ELR (cell line): ENCODE measurements at regions not wholly inside any gene's neighbourhood (a gene's known extent, or its start where the extent isn't known, plus 50 kb on each side); places are given as distances from the start of the nearest gene placed in this dataset.

ENCODE experiments used
- DNase-seq: peaks from one replicate; pipeline ENCODE4 v3.0.0-alpha.2; 2015; ENCODE audit warnings: low read depth

GRCh38 chr13:63206461-63206860 is 1790.8 kb upstream of the PCDH20 start:
- DNase-seq: no peak

GRCh38 chr13:63201493-63201892 is 1785.8 kb upstream of the PCDH20 start:
- no peak for DNase-seq

GRCh38 chr13:63199508-63199907 is 1783.9 kb upstream of the PCDH20 start:
- DNase-seq: no peak

DNA sequence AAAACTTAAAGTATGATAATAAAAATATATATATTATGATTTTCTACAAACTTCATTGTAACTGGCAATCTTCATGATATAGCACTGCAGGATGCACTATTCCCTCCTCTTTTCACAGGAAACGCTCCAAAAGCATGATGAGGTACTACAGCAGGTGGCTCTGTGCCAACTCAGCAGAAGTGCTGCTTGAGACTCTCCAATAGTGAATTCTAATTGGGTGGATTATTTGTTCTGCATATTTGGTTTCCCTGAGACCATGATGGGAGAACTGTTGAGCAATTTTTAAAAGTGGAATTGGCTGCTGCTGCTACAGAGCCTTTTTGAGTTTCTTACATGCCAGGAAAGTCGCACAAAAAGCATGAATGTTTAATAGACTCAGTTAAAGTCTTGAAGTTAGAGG is 1782.4 kb upstream of the PCDH20 start:
- DNase-seq: no peak

- no peak for DNase-seq
Observed at GRCh38 chr13:63195726-63196125, 1780.1 kb upstream of the PCDH20 start.

GRCh38 chr13:63190742-63191141 is 1775.1 kb upstream of the PCDH20 start:
- peak; percentile 81 for DNase-seq

- peak; percentile 22 for DNase-seq
Observed at GRCh38 chr13:63190219-63190618, 1774.6 kb upstream of the PCDH20 start.

DNA sequence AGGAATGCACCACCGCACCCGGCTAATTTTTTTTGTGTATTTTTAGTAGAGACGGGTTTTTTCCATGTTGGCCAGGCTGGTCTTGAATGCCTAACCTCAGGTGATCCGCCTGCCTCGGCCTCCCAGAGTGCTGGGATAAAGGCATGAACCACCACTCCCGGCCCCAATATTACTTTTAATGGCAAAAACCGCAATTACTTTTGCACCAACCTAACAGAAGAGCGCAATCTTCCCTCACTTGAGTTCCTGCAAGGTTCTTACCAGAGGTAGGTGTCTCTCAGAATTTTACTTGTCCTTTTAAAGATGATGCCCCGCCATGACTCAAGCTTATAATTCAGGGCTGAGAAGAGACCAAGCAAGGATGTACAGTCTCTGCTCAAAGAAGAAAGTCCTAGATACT is 1774.1 kb upstream of the PCDH20 start:
- DNase-seq: no peak

- DNase-seq: peak; percentile 88
Observed at GRCh38 chr13:63184693-63185092, 1769.0 kb upstream of the PCDH20 start.

GRCh38 chr13:63175536-63175935 is 1759.9 kb upstream of the PCDH20 start:
- DNase-seq: no peak

GRCh38 chr13:63167699-63168337 is 1752.2 kb upstream of the PCDH20 start:
- peak; percentile 2 for DNase-seq

DNA sequence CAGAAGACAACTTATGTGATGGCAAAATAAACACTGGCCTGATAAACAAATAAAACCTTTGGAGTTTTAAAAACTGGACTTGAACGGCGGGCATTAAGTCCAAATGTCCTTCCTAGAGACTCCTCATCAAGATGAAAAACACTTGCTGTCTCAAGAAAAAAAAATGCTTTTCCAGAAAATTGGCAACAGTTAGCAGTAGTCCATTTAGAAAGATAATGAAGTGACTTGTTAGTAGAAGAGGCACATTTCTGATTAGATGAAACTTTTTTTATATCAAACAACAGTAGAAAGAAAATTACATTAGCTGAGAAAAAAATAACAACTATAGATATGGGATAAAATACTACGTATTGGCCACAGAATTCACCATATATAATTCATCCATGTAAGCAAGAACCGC is 1750.7 kb upstream of the PCDH20 start:
- no peak for DNase-seq

DNA sequence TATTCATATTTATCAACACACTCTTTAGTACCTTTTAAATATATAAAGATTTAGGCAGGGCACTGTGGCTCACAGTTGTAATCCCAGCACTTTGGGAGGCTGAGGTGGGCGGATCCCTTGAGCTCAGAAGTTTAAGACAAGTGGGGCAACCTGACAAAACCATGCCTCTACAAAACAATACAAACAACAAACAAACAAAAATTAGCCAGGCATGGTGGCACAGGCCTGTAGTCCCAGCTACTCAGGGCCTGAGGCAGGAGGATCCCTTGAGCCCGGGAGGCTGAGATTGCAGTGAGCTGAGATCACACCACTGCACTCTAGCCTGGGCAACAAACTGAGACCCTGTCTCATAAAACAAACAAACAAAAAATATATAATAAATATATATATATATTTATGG is 1748.3 kb upstream of the PCDH20 start:
- DNase-seq: no peak

DNA sequence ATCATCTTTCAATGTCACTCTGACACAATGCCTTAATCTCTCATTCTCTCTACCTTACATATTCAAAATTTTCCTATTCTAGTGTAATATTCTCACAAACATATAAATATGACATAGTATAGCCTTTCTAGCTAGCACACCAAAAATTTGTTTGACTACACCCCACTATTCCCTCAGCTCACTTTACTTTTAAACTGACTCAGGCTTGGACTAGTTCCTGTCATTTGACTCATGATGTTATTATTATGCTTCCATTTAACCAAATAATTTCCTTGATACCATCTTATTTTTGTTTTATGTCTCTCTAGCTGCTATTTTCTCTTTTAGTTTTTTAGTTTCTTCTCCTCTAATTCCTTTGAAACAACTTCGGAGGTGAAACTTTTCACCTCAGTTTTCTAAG is 1745.6 kb upstream of the PCDH20 start:
- DNase-seq: peak; percentile 36

DNA sequence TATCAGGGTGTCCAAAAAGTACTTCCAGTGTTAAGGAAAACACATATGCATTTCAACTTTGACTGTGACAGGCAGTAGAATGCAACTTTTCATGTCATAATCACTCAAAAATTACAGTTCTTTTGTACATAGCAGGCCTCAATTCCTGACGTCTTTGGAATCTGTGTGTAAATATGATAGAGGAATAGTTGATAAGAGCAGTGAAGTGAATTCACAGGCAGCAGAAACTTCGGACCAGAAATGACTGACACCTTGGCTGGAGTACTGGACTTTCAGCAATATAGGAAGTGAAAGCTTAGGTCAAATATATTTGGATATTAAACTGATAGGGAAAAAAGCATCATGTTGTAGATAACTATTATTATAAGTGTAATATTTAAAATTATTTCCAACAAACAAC is 1741.2 kb upstream of the PCDH20 start:
- DNase-seq: no peak

DNA sequence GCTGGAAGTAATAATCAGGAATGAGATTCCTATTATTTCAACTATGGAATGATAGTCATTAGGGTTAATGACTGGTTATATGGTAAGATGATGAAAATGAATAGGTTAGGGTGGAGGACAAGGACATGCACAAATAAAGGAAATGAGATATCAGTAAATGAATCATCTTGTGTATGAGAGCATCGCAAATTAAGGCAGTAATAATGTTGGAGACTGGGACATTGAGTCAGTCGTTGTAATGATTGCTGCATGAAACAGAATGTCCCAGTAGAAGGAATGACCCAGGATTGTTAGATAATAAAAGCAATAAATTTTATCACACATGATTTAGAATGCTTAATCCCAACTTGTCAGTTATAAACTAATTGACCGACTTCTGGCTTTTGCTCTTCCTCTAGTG is 1733.7 kb upstream of the PCDH20 start:
- peak; percentile 5 for DNase-seq

GRCh38 chr13:63139277-63139676 is 1723.6 kb upstream of the PCDH20 start:
- DNase-seq: no peak

- no peak for DNase-seq
Observed at GRCh38 chr13:63129995-63130394, 1714.3 kb upstream of the PCDH20 start.

DNA sequence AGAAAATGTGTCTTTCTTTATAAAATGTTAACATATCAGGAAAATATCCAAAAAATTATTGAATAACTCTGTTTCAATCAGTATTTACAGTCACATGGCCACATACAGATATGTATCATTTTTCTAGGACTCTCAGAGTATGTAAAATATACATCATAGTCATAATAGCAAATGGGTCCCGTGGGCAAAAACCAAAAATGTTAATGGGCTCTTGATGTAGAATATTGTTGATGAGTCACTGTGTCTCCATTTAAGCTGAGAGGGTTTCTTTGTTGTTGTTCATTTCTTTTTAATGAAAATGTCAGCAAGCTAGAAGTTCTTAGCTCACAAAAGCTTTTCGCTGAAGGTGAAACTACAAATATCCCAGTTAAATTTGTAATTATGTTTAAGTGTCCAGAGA is 1713.1 kb upstream of the PCDH20 start:
- no peak for DNase-seq

GRCh38 chr13:63124863-63125262 is 1709.2 kb upstream of the PCDH20 start:
- DNase-seq: peak; percentile 62

- no peak for DNase-seq
Observed at GRCh38 chr13:63120883-63121282, 1705.2 kb upstream of the PCDH20 start.

GRCh38 chr13:63117710-63118109 is 1702.1 kb upstream of the PCDH20 start:
- no peak for DNase-seq

DNA sequence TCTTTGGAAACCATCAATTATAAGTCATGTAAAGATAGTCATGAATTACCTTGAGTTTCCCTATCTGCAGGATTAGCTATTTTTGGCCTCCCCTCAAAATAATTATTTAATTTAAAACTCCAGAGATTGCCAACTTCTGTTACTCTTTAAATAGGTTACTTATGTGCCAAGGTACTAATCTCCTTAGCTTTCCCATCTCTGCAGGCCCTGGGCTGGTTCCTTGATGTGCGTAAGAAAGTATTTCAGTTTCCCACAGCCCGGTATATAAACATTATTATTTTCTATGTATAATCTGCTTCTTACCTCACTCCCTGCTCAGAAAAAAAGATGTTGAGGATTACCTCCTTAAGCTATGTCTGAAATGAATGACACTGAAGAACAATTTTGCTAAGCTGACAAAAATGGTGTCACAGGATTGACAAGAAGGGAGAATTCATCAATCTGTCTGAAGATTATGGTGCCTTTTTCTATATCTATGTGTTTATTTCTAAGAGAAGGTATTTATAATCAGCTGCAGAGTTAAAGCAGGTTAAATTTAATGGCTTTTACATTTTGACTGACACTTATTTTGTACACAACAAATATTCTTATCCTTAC is 1697.2 kb upstream of the PCDH20 start:
- DNase-seq: no peak

GRCh38 chr13:63110466-63110865 is 1694.8 kb upstream of the PCDH20 start:
- no peak for DNase-seq
